Stimulated activated CD8-positive, alpha-beta memory T cell treated with anti-CD3 and anti-CD28 coated beads, Interleukin-12 subunit alpha, Interleukin-12 subunit beta, amount 100 ng/mL, for 4 hours (primary cell): ENCODE measurements at regions not wholly inside any gene's neighbourhood (a gene's known extent, or its start where the extent isn't known, plus 50 kb on each side); places are given as distances from the start of the nearest gene placed in this dataset.
"Not testable (repeated sequence)": the region's sequence is repeated elsewhere in the genome, so short reads cannot be mapped to it uniquely, and the experiment has no call there.

Experiments
- DNase-seq: peaks from one replicate; pipeline ENCODE4 v3.0.0-alpha.2; 2020; ENCODE audit warnings: low read depth

DNA sequence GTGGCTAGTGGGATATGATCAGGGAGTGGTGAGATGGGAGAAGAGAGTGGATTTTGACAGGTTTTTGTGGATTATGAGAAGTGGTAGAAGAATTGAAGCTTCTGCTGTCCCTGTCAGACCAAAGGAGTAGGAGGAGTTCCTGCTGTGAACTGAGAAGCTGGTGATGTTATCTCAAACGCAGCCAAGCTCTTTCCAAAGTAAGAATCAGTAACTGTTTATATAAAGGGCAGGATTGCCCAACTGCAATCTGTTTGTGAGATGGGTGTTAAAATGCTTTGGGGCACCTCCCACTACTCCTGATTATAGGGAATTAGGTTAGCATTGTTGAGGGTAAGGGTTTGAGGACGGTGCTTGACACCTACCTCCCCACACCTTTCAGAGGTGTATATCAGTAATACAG, 60.5 kb upstream of the USP25 start:
- DNase-seq: no peak

DNA sequence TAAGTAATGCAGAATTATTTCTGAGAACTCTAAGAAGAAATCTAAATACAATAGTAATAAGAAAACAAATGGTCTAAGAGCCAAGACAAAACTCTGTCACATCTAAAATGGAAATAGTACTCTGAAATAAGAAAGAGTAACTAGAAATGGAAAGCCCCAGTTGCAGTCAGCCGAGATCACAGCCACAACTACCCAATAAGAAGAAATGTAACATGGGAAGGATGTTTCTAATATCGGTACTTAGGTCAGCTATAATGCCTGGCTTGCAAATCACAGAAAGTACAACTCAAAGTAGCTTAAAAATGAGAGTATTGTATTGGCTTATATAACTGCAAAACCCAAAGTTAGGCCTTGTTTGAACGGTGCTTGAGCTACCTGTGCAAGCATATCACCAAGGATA, 58.6 kb upstream of the USP25 start:
- DNase-seq: no peak

DNA sequence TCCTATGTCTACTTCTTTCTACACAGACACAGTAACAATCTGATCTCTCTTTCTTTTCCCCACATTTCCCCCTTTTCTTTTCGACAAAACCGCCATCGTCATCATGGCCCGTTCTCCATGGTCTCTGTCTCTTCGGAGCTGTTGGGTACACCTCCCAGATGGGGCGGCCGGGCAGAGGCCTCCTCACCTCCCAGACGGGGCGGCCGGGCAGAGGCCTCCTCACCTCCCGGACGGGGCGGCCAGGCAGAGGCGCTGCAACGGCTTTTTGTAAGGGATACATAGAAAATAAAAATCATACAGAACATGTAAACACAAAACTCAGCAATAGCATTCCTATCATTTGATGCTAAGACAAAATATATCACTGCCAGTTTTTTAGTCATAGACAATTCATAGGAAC, 57.2 kb upstream of the USP25 start:
- not testable (repeated sequence) for DNase-seq

DNA sequence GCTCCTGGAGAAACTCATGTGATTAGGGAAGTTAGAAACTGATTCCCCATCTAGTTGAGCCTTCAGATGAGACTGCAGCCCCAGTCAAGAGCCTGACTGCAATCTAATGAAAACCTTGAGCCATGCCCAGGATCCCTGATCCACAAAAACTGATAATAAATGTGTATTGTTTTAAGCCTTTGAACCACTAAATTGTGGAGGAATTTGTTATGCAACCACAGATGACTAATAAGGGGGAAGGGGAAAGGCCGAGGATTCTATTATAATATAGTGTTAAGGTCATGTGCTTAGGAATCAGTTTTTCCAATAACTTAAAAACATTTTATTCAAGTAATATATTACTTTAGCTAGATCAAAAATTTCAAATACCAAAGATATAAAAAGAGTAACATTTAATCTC, 52.8 kb upstream of the USP25 start:
- DNase-seq: no peak

DNA sequence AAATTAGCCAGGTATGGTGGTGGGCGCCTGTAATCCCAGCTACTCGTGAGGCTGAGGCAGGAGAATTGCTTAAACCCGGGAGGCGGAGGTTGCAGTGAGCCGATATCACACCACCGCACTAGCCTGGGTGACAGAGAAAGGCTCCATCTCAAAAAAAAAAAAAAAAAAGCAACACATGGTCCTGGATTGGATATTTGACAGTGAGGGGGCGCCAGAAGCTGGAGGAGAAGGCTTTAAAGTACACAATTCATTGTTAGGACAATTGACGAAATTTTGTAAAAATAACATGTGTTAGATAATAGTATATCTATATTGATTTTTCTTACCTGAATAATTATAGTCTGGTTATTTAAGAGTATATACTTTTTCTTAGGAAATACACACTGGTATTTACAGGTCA, 50.2 kb upstream of the USP25 start:
- DNase-seq: no peak
